GM12878 (cell line): ENCODE measurements at regions not wholly inside any gene's neighbourhood (a gene's known extent, or its start where the extent isn't known, plus 50 kb on each side); places are given as distances from the start of the nearest gene placed in this dataset.

Experiments
- ATAC-seq: fragments of 200-7000 bp; cut with Tn5 transposase; 3 replicates; pipeline ENCODE4 v1.9.1; 2020; ENCODE audit warnings: mild to moderate bottlenecking, moderate library complexity
- BruUV-seq: library from RNA; stranded (reverse); fragments of 400-500 nt; replicated peaks from 2 replicates; lab custom pipeline; 2021; lab: Mats Ljungman, UMichigan
- CTCF ChIA-PET: fragments of 300-600 bp; sonication (Branson Sonifier 250); formaldehyde crosslinking; extraction: SDS; loops from one replicate; lab custom pipeline; 2021; ENCODE audit warnings: inconsistent platforms; lab: Yijun Ruan, JAX
- POLR2A ChIA-PET: fragments of 350-600 bp; formaldehyde crosslinking; extraction: SDS; loops from one replicate; lab custom pipeline; 2021; ENCODE audit warnings: inconsistent platforms; lab: Charles Lee
- RAD21 ChIA-PET: fragments of 300-600 bp; sonication (Branson Sonifier 250); formaldehyde crosslinking; loops from one replicate; lab custom pipeline; 2023; ENCODE audit warnings: antibody characterized with exemption; ENCODE audit not compliant: unreplicated experiment; lab: Charles Lee
- SMC1A ChIA-PET: fragments of 300-600 bp; sonication (Branson Sonifier 250); formaldehyde crosslinking; loops from one replicate; lab custom pipeline; 2023; ENCODE audit not compliant: unreplicated experiment, uncharacterized antibody; lab: Charles Lee
- DNase-seq: peaks from one replicate; pipeline ENCODE4 v3.0.0-alpha.2; 2011; ENCODE audit warnings: low read depth, low spot score
- FAIRE-seq: peaks from 3 replicates; lab custom pipeline; 2011; peaks lifted over from hg19 to GRCh38; lab: Jason Lieb, UNC
- H2AFZ ChIP-seq: 2 replicates; pipeline ENCODE4 v1.6.0; 2011; ENCODE audit warnings: low read depth, low read length, control low read depth; ENCODE audit not compliant: control insufficient read depth
- H3K27ac ChIP-seq: 2 replicates; pipeline ENCODE4 v1.5.1; 2011; ENCODE audit warnings: control low read depth; ENCODE audit not compliant: control insufficient read depth, insufficient read depth
- H3K27me3 ChIP-seq, 2 experiments: replicated peaks in 1 of 2; 2 replicates each; pipeline versions ENCODE4 v1.6.0 to v1.6.1; 2011; ENCODE audit warnings: low read length in 1 of 2; ENCODE audit not compliant: control insufficient read depth in 2 of 2, insufficient read depth in 2 of 2
- H3K36me3 ChIP-seq, 2 experiments: 2 replicates each; pipeline ENCODE4 v1.5.1; 2011; ENCODE audit warnings: low read length in 1 of 2; ENCODE audit not compliant: control insufficient read depth in 2 of 2, insufficient read depth in 2 of 2
- H3K4me1 ChIP-seq: 2 replicates; pipeline ENCODE4 v1.6.1; 2011; ENCODE audit warnings: mild to moderate bottlenecking, low read length, moderate library complexity, mixed read lengths; ENCODE audit not compliant: control insufficient read depth, insufficient read depth
- H3K4me2 ChIP-seq: 2 replicates; pipeline ENCODE4 v1.6.0; 2011; ENCODE audit warnings: control low read depth; ENCODE audit not compliant: control insufficient read depth, insufficient read depth
- H3K4me3 ChIP-seq: fragments of 200-600 bp; sonication (generic); 2 replicates; pipeline ENCODE4 v1.5.1; 2016
- H3K79me2 ChIP-seq: 2 replicates; pipeline ENCODE4 v1.6.0; 2011; ENCODE audit warnings: low read length; ENCODE audit not compliant: control insufficient read depth, insufficient read depth
- H3K9ac ChIP-seq: 2 replicates; pipeline ENCODE4 v1.8.0; 2011; ENCODE audit warnings: low read length, control low read depth, mixed read lengths; ENCODE audit not compliant: control insufficient read depth, insufficient read depth
- H3K9me3 ChIP-seq: replicated peaks from 3 replicates; pipeline ENCODE4 v1.5.1; 2011; ENCODE audit warnings: mild to moderate bottlenecking, low read length; ENCODE audit not compliant: control insufficient read depth, insufficient read depth
- H4K20me1 ChIP-seq: 2 replicates; pipeline ENCODE4 v1.6.0; 2011; ENCODE audit not compliant: control insufficient read depth, insufficient read depth
- CHD2 ChIP-seq: IDR thresholded peaks from 2 replicates; pipeline ENCODE4 v1.6.1; 2011; ENCODE audit warnings: low read depth, low read length, improper control_type of control experiment, borderline replicate concordance
- CHD4 ChIP-seq: fragments of 200-600 bp; sonication (generic); IDR thresholded peaks from 2 replicates; pipeline ENCODE4 v1.6.1; 2016; ENCODE audit warnings: mild to moderate bottlenecking
- ESRRA ChIP-seq: IDR thresholded peaks from 2 replicates; pipeline ENCODE4 v1.6.1; 2012; ENCODE audit warnings: mild to moderate bottlenecking, low read length, improper control_type of control experiment
- EZH2 ChIP-seq: IDR thresholded peaks from 2 replicates; pipeline ENCODE4 v1.6.1; 2012; ENCODE audit warnings: low read depth, mild to moderate bottlenecking, control low read depth, inconsistent platforms, low read length, borderline replicate concordance; ENCODE audit not compliant: control insufficient read depth
- GATAD2B ChIP-seq: fragments of 450-650 bp; conservative IDR thresholded peaks from 2 replicates; pipeline ENCODE4 v1.6.1; 2017; ENCODE audit warnings: low read depth, mild to moderate bottlenecking, moderate library complexity
- HSF1 ChIP-seq: fragments of 150-350 bp; IDR thresholded peaks from 2 replicates; pipeline ENCODE4 v1.6.1; 2014; ENCODE audit warnings: mild to moderate bottlenecking, low read depth, low read length
- IKZF2 ChIP-seq, 2 experiments: fragments of 450-650 bp; IDR thresholded peaks; 2 replicates each; pipeline ENCODE4 v1.6.1; 2017; ENCODE audit warnings: mild to moderate bottlenecking in 2 of 2, moderate library complexity in 2 of 2
- IRF5 ChIP-seq: fragments of 450-650 bp; IDR thresholded peaks from 2 replicates; pipeline ENCODE4 v1.6.1; 2017; ENCODE audit warnings: borderline replicate concordance
- NBN ChIP-seq: fragments of 450-650 bp; IDR thresholded peaks from 2 replicates; pipeline ENCODE4 v1.6.1; 2016
- NKRF ChIP-seq: fragments of 450-650 bp; conservative IDR thresholded peaks from 2 replicates; pipeline ENCODE4 v1.6.1; 2017; ENCODE audit warnings: mild to moderate bottlenecking, moderate library complexity
- NR2F1 ChIP-seq: fragments of 450-650 bp; conservative IDR thresholded peaks from 2 replicates; pipeline ENCODE4 v1.6.1; 2017; ENCODE audit warnings: mild to moderate bottlenecking
- PBX3 ChIP-seq: IDR thresholded peaks from 2 replicates; pipeline ENCODE4 v1.6.1; 2011; ENCODE audit warnings: mild to moderate bottlenecking, low read depth, low read length, moderate library complexity; ENCODE audit not compliant: insufficient replicate concordance
- RBBP5 ChIP-seq: fragments of 200-600 bp; sonication (generic); conservative IDR thresholded peaks from 2 replicates; pipeline ENCODE4 v1.6.1; 2016
- RELA ChIP-seq: fragments of 450-650 bp; IDR thresholded peaks from 2 replicates; pipeline ENCODE4 v1.8.0; 2014; ENCODE audit warnings: borderline replicate concordance; ENCODE audit not compliant: partially characterized antibody
- TAF1 ChIP-seq: IDR thresholded peaks from 2 replicates; pipeline ENCODE4 v1.6.1; 2011; ENCODE audit warnings: mild to moderate bottlenecking, low read depth, low read length, borderline replicate concordance
- WGBS: methylation state at CpG from one replicate; pipeline ENCODE4 v1.1.6; 2016; ENCODE audit warnings: low lambda C conversion rate; ENCODE audit not compliant: insufficient replicate concordance, insufficient coverage; ENCODE audit errors: missing lambda C conversion rate; 5-methylcytosine and 5-hydroxymethylcytosine counted together
- in situ Hi-C: fragments of 300-500 bp; cut with MboI; formaldehyde crosslinking; loops from 9 replicates; pipeline ENCODE4 v1.14.3; 2018; ENCODE audit warnings: mixed read lengths
- intact Hi-C: fragments of 100-400 bp; cut with micrococcal nuclease; formaldehyde crosslinking; loops from one replicate; pipeline ENCODE4 v1.14.2; 2022; ENCODE audit not compliant: unreplicated experiment

GRCh38 chr20:63103402-63104311 lies 96.9 kb upstream of the BHLHE23 start (continued):
- TF ChIP-seq NR2F1 = peak; percentile 52
- no peak for TF ChIP-seq IRF5
- TF ChIP-seq CHD2 = no peak
- TF ChIP-seq RBBP5 = no peak
- TF ChIP-seq ESRRA = no peak
- no peak for TF ChIP-seq RELA
- no peak for TF ChIP-seq TAF1

- ChIA-PET SMC1A (no interaction called here), POLR2A (no interaction called here), CTCF (no interaction called here), RAD21 (interaction anchor here (0.6 kb wide), 1 partner anchor 8 kb away, joined by 3 read pairs; no protein-coding TSS in a partner anchor)
- Histone ChIP-seq H3K27me3 (no peaks in the 10 kb centered on the region; a peak in 1 of 4 replicates), H3K4me3 (peak overlapping the region; percentile 85; the same call in 1 of the 2 replicates), H3K4me1 (0 out of 2 replicates have a peak, but pooled peaks cover 3% of the 10 kb centered on the region), H4K20me1 (no peaks in the 10 kb centered on the region), H3K36me3 (no peaks in the 10 kb centered on the region), H3K4me2 (peak overlapping the region; percentile 97), H3K79me2 (no peaks in the 10 kb centered on the region), H2AFZ (peak overlapping the region; percentile 28), H3K27ac (no peak overlapping the region), H3K9me3 (no peaks in the 10 kb centered on the region; the same call in 2 of the 3 replicates), H3K9ac (peak overlapping the region; percentile 51)
- intact Hi-C loops (no loop called here), in situ Hi-C loops (no loop called here)
- ATAC-seq (no peak), DNase-seq (no peak), FAIRE-seq (no peak)
- BruUV-seq = no TSS peak
- WGBS = 20% methylated on average over 50 of the region's 55 CpGs
- no peak for TF ChIP-seq CHD4
- no peak for TF ChIP-seq NKRF
- TF ChIP-seq NR2F1 = no peak
- TF ChIP-seq CHD2 = no peak
- TF ChIP-seq HSF1 = no peak
- no peak for TF ChIP-seq NBN
- TF ChIP-seq EZH2 = no peak
- TF ChIP-seq IKZF2 (IDR thresholded peaks at IDR 0.05) = no peak
- TF ChIP-seq PBX3 = no peak
- TF ChIP-seq GATAD2B = 0 out of 2 replicates have a peak, but pooled peaks have one; percentile 3
These were observed 96.1 kb upstream of the BHLHE23 start for GRCh38 chr20:63102721-63103375.
